GM18519 (cell line): ENCODE measurements at regions not wholly inside any gene's neighbourhood (a gene's known extent, or its start where the extent isn't known, plus 50 kb on each side); places are given as distances from the start of the nearest gene placed in this dataset.
"Not testable (repeated sequence)": the region's sequence is repeated elsewhere in the genome, so short reads cannot be mapped to it uniquely, and the experiment has no call there.

Experiments
- ATAC-seq: cut with Tn5 transposase; IDR thresholded peaks from one replicate; pipeline ENCODE4 v1.9.1; 2021; ENCODE audit warnings: mild to moderate bottlenecking, moderate library complexity; ENCODE audit not compliant: unreplicated experiment, low FRiP score

DNA sequence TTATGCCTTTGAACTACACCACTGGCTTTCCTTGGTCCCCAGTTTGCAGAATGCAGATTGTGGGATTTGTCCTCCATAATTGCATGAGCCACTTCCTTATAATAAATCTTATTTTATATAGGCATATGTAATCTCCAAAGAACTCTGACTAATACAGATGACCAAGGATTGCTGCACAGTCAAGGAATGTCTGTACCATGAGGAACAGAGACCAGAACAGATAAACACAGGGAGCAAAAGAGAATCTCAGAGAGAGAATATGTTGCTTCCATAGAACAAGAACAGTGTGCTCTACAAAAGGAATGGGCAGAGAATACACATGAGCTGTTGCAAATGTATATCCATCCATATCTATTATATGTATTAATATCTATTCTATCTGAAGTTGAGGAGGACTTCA is 111.1 kb downstream of the ADRA2C start:
- no peak for ATAC-seq

DNA sequence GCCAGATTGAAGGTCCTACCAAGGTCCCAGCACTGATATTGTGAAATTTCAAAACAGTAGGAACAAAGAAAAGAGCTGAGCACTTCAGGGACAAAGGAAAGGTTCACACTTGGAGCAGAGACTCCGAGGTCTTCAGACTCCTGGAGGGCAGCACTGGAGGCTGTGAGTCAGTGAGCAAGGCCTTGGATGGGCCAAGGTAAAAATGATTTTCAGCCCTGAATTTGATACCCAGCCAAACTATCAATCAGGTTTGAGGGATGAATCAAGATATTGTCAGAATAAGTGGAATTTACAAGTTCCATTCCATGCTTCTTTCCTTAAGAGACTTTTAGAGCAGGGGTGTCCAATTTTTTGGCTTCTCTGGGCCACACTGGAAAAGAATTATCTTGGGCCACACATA is 111.7 kb downstream of the ADRA2C start:
- no peak for ATAC-seq

DNA sequence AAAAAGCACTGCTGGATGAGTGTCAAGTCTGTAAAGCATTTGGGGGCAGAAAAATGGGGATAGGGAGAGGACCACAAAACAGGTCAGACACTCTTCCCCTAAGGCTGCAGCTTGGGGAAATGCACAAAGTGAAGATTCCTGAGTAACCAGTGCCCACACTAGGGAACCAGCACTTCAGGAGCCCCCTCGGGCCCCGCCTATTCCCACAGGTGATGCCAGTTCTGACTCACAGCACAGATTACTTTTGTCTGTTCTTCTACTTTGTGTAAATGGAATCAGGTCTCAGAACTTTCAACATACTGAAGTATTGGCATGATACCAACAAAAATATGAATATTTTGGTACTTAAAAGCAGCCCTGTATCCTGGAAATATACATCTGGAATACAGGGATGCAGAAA is 112.5 kb downstream of the ADRA2C start:
- ATAC-seq, result no peak

DNA sequence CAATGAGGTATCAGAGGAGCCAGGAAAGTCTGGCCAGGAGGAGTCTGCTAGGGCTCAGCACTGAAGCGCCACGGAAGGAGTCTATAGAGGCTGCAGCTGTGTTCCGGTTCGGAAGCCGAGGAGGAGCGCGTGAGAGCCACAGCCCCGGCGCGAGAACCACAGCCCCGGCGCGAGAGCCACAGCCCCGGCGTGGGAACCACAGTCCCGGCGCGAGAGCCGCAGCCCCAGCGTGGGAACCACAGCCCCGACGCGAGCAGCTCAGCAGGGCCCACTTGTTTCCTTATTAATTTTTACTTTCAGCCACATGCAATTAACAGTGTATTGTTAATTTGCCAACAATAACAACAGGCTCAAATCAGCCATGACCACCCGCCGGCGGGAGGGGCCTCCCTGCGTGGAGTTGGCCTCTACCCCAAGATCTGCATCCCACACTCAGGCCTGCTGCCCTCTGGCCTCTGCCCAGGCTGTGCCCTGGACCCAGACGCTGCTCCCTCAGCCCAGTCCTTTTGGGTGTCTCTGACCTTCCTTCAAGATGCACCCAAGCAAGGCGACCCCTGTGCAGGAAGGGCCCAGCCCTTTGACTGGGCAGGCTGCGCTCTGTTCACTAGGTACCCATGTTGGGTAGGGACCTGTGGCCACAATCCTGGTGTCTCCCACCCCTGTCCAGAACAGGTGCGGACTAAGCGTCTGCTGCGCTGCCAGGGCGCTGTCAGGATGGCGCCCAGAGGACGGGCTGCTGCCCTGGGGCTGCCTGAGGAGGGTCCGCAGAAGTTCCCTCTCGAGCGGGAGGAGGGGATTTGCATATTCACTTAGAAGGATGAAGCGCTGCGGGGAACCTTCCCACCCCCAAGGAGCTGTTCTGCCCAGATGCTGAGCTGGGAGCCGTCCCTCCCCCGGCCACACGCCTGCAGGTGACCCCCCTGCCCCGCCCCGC is 113.8 kb downstream of the ADRA2C start:
- ATAC-seq, result no peak

DNA sequence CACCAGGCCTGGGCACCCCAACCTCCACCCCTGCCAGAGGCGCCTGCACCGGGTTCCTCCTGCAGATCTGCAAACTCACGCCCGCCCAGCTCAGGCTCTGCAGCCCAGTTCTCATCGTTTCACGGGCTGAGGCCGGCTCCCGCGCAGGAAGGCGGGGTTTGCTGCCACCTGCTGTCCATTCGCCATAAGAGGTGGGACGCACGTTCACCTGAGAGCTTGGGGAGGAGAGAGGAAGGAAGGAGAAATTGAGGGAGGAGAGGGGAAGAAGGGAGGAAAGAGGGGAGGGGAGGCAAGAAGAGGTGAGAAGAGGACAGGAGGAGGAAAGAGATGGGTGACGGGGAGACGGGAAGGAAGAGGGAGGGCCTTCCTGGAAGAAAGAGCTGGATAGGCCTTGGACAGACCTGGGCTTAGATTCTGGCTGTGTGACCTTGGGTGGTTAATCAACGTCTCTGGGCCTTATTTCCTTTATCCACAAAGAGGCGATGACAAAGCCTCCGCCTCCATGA is 114.5 kb downstream of the ADRA2C start:
- ATAC-seq, result no peak

- ATAC-seq, result not testable (repeated sequence)
Observed at GRCh38 chr4:3882316-3882885, 116.2 kb downstream of the ADRA2C start.

DNA sequence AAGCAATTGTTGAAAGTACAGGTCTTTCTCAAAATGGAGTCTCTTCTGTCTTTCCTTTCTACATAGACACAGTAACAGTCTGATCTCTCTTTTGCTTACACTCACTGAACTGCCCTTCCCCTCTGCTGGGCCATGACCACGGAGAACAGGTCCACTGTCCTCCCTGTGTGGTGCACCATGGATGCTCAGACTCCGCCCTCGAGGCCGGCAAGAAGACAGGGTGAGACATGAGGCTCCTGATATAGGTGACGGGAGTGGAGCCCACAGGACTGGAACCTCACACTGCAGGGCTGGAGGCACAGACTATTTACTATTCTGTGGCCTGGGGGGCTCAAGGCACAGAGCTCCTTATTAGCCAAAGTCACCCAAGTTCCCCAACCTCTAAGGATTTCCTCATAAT is 118.1 kb downstream of the ADRA2C start:
- not testable (repeated sequence) for ATAC-seq

DNA sequence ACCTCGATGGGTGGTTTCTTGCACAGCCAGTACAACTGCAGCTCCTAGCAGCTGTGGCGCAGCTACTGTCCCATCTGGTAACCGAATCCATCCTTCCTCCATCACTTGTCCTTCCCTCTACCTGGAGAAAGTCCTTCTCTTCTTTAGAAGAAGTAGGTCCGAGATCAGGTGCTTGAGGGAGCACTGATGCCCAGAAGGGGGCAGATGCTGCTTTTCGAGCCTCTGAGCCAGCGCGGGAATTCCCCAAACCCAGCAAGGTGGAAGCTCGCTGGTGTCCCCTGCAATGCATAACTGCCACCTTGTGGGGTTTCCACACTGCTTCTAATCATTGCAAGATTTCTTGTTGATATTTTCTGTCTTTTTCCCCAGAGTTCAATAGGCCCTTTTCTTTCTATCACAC is 127.4 kb downstream of the ADRA2C start:
- not testable (repeated sequence) for ATAC-seq

GRCh38 chr4:3894086-3894959 is 128.1 kb downstream of the ADRA2C start:
- not testable (repeated sequence) for ATAC-seq

DNA sequence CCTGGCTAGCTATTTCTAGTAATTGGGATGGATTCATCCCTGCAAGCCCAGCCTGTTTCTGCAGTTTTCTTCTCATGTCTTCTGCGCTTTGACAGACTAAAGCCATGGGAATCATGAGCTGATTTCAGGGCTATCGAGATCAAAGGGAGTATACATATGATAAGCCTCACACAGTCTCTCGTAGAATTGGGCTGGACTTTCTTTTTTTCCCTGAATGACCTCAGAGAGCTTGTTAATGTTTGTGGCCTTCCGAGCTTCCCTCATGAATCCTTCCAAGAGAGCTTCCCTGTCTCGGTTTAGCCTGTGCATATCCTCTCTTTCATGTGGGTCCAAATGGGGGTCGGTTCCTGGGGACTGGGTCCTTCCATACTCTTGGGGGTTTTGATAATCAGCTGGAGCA is 130.3 kb downstream of the ADRA2C start:
- ATAC-seq, result no peak

DNA sequence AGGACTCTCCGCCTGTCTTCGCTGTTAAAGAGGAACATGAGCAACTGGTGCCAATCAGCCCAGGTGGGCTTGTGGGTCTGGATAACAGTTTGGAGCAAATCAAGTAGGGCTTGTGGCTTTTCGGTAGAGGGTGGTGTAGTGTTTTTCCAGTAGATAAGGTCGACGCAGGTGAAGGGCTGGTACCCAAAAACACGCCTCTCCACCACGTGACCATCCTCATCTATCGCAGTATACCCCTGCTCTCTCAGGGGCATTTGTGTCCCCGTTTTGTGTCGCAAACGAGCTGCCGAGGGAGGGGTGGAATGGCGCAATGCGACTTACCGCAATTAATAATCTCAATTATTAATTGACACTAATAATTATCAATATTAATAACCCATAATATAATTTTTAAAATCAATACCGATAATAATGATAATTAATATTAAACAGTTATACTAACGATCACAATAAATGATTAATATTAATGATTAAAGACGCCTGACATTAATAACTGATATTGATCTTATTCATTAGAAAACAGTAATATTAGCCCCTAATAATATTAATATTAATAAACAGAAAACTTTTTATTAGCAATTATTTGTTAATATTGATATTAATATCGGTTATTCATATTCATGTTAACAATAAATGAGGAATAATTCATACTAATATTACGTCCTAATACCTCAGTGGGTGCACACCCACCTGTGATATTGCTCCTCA is 130.8 kb downstream of the ADRA2C start:
- not testable (repeated sequence) for ATAC-seq

DNA sequence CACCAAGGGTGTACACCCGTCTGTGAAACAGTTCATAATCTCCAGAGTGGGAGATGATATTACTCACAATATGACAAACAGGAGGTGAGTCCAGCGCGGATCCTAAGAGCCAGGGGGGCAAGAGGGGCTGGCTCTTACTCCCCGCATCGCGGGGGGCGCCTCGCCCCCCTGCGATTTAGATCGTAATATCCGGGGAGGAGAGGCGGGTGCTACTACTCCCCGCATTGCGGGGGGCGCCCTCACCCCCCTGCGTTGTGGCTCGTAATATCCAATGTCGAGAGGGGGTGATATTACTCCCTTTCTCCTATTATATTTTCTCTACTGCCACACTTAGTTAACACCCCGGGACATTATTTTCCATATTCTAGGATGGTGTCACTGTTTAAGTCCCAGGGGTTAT is 131.9 kb downstream of the ADRA2C start:
- no peak for ATAC-seq

DNA sequence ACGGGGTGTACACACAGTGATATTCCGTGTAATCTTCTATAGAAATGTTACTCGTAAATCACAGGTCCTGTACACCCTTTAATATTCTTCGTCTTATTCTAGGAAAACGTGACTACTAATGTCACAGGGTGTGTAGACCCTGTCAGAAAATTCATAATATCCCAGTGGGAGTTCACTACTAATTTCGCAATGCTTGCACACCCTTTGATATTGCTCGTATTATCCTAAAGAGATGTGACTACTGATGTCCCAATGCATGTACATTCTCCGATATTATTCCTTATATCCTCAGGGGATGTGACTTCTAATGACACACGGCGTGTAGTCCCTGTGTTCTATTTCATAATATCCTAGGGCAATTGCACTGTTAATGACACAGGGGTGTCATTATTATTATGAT is 132.7 kb downstream of the ADRA2C start:
- ATAC-seq, result not testable (repeated sequence)

DNA sequence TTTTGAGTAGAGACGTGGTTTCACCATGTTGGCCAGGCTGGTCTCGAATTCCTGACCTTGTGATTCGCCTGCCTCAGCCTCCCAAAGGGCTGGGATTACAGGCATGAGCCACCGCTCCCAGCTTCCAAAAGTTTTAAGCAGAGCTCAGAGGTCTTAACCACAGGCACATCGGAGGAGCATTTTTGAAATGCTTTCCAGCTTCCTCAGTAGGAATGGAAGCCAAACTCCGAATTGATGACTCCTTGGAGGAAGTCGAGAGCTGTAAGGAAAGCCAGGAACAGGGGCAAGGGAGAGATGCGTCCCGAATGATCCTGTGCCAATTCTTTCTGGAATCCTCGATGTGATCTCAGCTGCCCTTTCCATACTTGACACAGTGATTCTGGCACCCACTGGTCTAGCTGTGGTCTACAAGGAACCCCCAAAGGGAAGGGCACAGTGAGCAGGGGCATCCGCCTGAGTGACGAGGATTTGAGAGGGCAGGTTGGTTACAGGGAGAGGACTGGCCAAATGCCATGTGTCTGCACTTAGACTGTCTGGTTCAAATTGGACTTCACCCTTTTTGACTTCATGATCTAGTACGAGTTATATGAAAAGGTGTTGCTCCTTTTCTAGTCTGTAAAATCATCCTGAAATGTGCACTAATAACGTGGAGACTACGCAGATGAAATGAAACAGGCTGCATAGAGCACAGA is 138.2 kb downstream of the ADRA2C start:
- not testable (repeated sequence) for ATAC-seq

GRCh38 chr4:3909616-3910015 is 143.4 kb downstream of the ADRA2C start:
- not testable (repeated sequence) for ATAC-seq

GRCh38 chr4:3910161-3910950 is 144.2 kb downstream of the ADRA2C start:
- ATAC-seq, result not testable (repeated sequence)

GRCh38 chr4:3911252-3911856 is 145.2 kb downstream of the ADRA2C start:
- ATAC-seq, result no peak

GRCh38 chr4:3914511-3914910 is 148.3 kb downstream of the ADRA2C start:
- not testable (repeated sequence) for ATAC-seq
